Renal cortical epithelial cell (primary cell): ENCODE measurements at regions not wholly inside any gene's neighbourhood (a gene's known extent, or its start where the extent isn't known, plus 50 kb on each side); places are given as distances from the start of the nearest gene placed in this dataset.

Experiments
- DNase-seq: peaks from one replicate; pipeline ENCODE4 v3.0.0-alpha.2; 2011; ENCODE audit warnings: low read depth

GRCh38 chr9:13596383-13596970, 317.0 kb upstream of the MPDZ start:
- no peak for DNase-seq

- no peak for DNase-seq
Measured at GRCh38 chr9:13590996-13591395, 311.5 kb upstream of the MPDZ start.

- peak; percentile 63 for DNase-seq
Measured at GRCh38 chr9:13589034-13589737, 309.7 kb upstream of the MPDZ start.

DNA sequence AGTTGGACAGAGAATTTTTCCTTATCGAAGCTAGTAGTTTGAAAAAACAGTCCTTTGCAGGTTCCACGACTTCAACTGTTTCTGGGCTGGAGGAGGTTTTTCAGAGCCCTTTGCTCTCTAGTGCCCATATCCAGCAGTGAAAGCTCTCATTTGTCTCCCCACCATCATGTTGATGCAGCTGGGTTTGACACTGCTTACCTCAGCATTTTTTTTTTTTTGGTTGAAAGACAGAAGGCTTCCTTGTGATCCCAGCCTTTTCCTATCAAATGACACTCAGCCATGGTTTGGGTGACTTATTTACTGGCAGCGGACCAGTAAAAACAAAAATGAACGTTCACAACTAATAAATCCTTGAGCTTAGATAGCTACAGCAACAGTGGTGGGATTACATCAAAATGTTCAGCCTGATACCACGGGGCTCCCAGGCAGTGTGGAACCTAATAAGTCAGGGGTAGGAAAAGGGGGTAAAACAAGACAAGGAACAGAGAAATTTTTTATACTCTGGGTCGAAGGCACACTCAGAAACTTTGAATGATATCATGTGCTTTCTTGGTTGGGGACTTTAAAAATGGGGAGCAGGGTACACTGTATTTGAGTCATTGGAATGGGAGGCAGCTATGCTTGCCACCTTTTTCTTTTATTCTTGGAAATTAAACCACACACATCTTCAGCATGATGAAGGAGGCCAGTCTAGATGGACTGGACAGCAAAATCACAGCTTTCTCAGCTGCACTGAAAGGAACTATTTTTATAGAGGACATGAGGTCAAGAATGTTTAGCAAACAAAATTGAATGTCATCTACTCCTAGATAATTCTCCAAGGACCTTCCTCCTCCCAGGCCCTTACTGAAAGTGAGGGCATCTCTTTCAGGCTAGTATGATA, 308.9 kb upstream of the MPDZ start:
- DNase-seq = peak; percentile 53

GRCh38 chr9:13587571-13587970, 308.1 kb upstream of the MPDZ start:
- no peak for DNase-seq

GRCh38 chr9:13586587-13587374, 307.3 kb upstream of the MPDZ start:
- peak; percentile 29 for DNase-seq

DNA sequence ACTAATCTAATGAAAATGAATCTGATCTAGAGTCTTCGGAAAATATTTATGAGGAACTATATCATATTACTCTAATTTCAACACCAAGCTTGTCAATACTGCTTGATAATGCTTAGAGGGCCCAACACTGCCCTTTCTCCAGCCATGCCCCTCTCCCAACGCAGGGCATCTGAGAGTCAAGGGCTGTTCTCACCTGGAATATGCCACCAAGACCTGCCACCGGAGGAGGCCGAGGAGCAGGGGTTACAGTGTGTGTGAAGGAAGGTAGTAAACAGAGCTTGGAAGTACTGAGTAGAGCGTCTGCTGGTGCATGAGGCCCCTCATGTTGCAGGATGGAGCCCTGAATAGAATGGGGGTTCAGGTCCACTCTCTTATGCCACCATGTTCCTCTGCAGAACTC, 301.3 kb upstream of the MPDZ start:
- DNase-seq = no peak

GRCh38 chr9:13580131-13580530, 300.6 kb upstream of the MPDZ start:
- peak; percentile 63 for DNase-seq

DNA sequence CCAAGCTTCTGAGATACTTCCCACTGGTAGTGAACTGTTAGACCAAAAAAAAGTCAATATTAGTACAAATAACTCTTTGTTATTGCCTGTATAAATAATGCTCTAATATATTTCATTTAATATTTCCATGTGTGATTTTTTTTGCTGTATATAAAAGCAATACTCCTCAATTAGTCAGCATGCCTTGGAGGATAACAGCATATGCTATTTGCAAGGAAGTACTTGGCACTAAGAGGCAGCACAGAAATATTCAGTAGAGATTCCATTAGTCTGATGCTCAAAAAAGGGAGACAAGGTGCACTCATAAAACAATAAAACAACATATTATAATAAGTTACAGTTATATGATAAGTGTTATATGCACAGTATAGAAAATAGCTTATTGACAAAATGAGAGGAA, 296.6 kb upstream of the MPDZ start:
- DNase-seq = no peak

- peak; percentile 27 for DNase-seq
Measured at GRCh38 chr9:13575558-13575957, 296.1 kb upstream of the MPDZ start.

DNA sequence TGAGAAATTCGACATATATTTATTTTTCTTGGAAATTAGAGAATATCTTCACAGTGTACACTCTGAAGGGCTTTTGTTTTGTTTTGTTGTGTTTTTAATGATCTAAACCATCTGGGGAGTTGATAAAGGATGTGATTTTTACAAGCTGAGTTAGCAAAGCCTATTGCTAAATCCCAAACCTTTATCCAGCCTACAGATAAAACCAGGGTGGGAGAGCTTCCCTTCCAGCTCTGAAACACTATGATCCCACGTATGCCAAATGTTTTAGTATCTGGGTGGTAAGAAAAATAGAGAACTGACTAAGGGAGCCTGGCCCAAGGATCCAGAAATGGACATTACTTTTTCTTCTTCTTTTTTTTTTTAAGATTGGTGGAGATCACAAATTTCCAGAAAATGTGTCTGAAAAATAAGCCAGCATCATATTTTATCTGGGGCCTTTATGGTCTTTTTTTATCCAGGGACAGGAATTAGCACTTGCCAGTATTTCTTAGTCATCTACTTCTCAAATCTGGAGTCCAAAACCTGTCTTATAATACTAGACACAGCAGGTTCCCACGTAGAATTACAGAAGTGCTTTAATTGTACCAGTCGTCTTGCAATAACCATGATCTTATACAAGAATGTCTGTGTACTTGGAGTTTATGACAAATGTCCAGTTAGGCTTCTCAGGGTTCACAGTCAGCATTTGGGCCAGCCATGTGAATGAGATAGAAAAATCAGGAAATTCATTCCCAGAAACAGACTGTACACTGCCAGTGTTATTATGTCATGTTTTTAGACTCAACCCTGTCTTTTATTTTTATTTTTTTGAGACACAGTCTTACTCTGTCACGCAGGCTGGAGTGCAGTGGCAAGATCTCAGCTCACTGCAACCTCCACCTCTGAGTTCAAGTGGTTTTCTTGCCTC, 290.8 kb upstream of the MPDZ start:
- no peak for DNase-seq

DNA sequence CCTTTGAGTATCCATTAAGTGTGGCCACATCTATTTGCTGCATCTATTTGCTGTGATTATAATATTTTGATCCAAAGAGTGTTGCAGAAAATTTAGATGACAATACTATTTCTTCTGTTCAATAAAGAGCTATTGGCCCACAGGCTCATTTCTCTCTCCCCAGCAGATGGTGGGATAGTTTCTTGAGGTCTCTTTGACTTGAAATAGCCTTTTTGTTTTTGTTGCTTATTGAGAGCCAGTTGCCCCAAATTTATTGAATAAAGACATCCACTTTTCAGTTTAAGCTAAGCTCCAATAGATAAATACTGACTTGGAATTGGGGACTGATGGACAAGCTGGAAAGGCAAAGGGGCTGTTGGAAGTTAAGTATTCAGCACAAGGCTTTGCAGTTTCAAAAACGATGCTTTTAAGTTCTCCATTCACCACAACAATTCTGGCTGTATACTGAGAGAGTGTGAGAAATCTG, 290.1 kb upstream of the MPDZ start:
- DNase-seq = no peak

GRCh38 chr9:13568841-13569601, 289.5 kb upstream of the MPDZ start:
- DNase-seq = peak; percentile 13

GRCh38 chr9:13568405-13568804, 288.9 kb upstream of the MPDZ start:
- DNase-seq = no peak

GRCh38 chr9:13567833-13568232, 288.3 kb upstream of the MPDZ start:
- DNase-seq = no peak

GRCh38 chr9:13557746-13558145, 278.3 kb upstream of the MPDZ start:
- DNase-seq = no peak

- no peak for DNase-seq
Measured at GRCh38 chr9:13556656-13557055, 277.2 kb upstream of the MPDZ start.

GRCh38 chr9:13555989-13556500, 276.6 kb upstream of the MPDZ start:
- DNase-seq = no peak

DNA sequence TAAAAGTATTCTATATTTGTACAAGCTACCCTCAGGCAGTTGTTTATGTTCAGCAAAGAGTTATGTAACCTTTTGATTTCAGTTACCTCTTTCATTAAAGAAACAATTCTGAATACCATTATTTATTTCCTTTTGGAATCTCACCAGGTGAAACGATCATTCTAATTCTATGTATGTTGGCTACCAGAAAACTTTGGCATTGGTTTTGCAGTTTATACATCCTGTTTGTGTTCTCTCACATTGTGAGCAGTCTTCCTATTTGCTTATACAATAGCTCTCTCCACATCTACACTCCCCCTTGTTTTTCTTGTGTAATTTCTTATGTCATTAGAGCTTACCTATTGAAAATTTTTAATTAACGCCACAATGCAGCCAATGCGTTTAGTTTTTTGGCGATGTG, 276.0 kb upstream of the MPDZ start:
- no peak for DNase-seq

GRCh38 chr9:13554626-13555025, 275.1 kb upstream of the MPDZ start:
- no peak for DNase-seq
